ENCODE measurements at regions not wholly inside any gene's neighbourhood (a gene's known extent, or its start where the extent isn't known, plus 50 kb on each side); places are given as distances from the start of the nearest gene placed in this dataset.

DNA sequence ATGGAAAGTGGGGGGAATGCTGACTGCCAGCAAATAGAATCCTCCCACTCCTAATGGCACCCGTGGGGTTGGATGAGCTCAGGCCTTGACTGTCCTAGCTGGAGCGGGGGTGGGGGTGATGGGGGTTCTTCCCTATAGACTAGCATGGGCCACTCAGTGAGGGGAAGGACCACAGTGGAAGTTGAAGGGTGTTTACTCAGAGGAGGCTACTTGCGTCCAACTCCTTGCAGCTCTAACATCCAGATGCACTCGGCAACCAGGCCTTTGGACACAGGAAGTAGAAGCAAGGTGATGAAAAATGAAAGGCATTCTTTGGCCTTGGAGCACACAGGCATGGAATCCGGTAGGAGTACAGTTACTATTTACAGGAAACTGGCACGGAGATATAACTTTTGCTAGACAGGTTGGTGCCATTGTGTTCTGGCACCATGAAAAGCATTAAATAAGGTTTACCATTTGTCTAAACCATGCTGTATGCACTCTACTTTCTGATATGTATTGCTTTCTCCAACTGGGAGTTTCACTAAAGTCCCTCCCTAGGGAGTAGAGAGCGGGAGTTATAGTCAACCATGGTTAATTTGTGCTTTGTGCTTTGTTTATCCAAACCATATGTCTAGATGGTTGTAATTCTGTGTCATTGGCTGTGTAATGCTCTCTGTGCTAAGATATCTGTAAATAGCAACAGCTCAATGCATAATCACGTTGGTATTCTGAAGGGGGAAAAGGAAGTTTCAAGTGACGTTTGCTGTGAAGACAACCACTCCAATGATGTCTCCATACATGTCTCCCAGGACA lies 125.3 kb downstream of the TSHZ3 start:
- no peak for DNase-seq

DNA sequence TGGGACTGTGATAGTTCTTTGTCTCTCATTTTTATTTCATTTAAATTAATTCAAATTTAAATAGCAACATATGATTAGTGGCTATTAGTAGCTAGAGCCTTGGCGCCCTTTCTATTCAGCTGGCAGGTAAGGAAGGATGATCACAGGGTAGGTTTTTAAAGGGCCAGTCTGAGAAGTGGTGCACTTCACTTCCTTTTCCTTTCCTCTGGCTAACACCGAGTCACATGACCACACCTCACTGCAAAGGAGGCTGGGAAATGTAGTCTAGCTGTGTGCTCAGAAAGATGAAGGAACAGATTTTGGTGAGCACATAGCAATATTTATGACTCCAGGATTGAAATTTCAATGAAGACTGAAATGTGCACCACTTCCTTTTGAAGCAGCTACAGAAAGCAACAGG lies 128.7 kb downstream of the TSHZ3 start:
- DNase-seq, result no peak

DNA sequence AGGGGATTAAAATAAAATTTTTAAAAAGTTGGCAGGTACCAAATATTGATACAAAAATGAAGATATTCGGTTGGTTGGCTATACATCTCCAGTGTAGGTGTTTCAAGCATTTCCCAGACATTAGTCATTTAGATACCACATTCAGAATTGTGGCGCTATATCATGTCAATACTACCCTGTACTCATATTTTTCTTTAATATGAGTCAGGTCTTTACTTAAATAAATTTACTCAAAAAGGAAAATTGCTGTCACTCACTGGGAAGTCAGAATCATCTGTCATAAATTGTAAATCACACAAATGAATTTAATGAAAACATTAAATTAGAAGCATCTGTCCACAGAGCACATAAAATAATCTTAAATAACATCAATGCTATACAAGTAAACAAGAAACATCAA lies 134.2 kb downstream of the TSHZ3 start:
- no peak for DNase-seq

DNA sequence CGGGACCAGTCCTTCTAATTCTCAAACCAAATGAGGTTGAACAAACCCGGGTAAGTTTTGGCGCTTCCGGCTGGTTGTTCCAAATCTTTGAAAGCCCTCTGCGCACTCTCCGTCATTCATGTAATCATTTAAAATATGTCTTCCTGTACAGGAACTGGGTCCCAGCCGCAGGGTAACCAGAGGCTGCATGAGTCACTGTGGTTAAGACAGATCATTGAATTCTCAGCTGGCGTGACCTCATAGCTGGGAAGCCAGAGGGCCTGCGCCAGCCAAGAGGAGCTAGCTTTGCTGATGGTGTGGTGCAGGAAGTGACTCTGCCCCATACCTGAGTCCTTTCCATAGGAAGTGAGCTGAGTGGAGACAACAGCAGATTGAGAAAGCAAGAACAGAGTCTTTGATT lies 135.2 kb downstream of the TSHZ3 start:
- no peak for DNase-seq

DNA sequence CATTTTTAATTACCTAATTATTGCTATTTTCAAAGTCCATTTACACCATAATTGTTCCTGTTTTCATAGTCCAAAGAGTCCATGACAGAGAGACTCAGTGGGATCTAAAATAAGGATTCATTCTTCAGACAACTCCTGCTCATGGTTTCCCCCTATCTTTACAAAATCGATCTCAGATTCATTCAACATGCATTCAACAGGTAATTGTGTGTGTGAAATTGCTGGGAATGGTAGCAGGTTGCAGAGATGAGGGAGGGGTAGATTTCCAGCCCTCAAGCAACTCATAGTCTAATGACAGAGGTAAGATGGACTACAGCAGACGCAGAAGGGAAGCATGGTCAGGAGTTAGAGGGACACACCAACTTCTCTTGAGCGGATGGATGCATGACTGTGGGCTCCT lies 138.1 kb downstream of the TSHZ3 start:
- DNase-seq, result no peak

DNA sequence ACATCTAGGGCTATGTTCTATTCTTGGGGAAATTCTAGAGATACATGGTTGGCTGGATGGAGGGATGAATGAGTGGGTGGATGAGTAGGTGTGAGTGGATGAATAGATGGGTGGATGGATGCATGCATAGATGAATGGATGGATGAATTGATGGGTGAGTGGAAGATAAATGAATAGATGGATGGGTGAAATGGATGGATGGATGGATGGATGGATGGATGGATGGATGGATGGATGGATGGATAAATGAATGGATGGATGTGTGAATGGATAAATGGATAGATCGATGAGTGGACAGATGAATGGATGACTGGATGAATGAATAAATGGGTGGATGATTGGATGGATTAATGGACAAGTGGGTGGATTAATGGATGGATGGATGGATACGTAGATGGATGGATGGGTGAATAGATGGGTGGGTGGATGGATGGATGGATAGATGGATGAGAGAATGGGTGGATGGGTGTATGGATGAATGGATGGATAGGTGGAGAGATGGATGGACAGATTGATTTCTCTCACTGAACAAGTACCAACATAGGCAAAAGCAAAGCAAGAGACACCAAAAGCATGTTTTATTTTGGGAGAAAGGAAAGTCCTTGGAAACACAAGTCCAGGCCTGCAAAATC lies 143.2 kb downstream of the TSHZ3 start:
- no peak for DNase-seq

DNA sequence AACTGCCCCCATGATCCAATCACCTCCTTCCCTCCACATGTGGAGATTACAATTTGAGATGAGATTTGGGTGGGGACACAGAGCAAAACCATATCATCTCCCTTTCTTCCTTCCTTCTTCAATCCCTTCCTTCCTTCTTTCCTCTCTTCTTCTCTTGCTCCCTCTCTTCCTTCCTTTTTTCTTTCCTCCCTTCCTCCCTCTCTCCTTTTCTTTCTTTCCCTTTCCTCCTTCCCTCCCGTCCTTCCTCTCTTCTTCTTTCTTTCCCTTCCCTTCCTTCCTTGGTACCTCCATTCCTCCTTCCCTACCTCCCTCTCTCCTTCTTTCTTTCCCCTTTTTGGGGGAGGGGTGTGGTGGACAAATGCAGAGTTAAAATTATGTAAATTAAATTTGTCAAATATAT lies 145.1 kb downstream of the TSHZ3 start:
- no peak for DNase-seq

DNA sequence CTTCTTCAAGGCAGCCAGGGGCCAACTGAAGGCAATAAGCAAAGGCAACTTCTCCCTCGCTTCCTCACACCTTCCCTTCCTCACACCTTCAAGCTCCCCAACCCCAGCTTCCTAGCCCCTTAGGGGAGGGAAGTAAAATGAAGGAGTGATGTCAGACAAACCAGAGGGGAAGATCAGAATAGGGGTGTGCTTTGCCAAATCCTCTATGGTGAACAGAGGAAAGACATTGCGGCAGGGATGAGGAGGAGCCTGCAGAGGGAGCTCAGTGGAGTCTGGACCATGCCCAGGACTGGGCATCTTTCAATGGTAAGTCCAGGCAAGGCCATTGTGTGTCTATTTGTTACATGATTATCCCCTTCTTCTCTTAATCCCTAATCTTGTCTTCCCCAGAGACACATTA lies 164.0 kb downstream of the TSHZ3 start:
- no peak for DNase-seq

DNA sequence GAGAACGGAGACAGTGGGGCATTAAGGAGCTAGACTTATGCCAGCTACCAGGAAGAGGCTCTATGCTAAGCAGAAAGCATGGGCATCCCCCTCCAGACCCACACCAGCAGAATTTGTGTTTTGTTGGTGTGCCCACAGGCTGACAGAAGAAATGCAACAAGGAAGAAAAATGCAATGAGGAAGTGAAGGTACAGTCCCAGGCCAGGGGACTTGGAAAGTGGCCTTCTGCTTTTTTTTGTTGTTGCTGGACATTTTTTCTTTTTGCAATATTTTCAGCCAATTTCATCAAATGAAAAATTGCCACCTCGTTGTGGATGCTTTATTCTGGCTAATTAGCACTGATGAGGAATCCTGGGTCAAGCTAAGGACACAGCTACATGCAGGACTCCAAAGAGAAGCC lies 167.7 kb downstream of the TSHZ3 start:
- no peak for DNase-seq

DNA sequence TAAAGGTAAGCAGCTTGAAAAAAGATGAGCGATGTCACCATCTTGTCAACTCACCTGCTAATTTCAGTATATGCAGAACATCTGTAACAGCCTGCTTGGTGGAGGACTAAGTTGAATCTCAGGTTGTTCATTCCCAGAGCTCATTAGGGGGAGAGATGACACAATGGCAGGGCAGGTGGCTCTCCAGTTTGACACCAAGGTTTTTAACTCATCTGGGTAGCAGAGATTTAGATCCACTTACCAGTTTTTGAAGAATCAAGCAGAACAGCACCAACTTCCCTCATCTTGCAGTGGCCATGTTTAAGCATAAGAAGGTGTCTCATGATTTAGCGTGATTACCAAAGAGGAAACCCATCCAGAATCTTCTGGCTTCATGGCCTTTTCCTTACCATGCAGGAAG lies 168.3 kb downstream of the TSHZ3 start:
- DNase-seq, result no peak

DNA sequence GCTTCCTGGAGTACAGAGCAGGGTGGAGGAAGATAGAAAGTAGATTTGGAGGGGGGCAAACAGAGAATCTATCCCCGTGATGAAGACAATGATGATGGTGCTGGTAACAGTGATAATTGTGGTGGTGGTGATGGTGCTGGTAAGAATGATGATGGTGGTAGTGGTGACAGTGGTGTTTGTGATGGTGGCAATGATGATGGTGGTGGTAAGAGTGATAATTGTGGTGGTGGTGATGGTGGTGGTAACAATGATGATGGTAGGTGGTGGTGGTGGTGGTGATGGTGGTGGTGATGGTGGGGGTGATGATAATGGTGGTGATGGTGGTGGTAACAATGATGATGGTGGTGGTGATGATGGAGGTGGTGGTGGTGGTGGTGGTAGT lies 169.8 kb downstream of the TSHZ3 start:
- no peak for DNase-seq

DNA sequence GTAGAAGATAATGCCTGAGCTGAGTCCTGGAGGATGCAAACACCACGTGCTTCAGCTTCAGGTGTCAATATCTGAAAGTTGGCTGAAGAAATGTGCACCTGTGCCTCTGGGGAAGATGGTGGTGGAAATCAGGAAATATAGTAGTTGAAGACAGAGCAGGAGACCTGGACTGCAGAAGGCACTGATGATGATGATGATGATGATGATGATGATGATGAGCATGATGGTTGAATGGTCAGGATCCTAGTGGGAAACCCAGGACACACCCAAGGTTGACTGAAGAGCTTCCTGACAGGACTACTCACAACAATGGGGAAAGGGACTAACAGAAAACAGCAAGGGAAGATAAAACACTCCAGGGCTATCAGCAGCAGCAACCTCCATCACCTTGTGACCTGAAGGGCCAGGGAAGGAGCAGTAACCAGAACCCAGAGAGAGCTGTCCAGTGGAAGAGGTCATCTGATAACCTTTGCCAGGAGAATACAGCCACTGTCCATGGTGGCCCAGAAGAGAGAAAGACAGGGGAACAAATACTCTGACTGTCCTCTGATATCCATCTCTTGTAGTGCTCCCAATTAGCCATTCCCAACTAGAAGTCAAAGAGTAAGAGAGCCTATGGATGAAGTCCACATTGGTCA lies 170.3 kb downstream of the TSHZ3 start:
- DNase-seq, result no peak

DNA sequence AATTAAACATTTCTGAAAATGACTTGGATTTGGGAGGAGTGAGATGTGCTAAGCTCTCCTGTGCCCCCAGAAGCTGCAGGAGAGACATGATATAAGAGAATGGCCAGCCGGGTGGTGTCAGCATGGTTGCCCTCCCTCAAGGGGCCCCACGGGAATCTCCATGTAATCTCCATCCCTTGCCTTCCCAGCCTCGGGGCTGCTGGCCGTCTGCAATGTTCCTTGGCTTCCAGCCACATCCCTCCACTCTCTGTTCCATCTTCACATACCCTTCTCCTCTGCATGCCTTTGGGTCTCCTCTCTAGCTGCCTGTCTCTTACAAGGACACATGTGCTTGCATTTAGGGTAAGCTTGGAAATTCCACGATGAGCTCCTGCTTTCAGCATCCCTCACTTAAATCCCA lies 172.0 kb downstream of the TSHZ3 start:
- DNase-seq, result no peak

DNA sequence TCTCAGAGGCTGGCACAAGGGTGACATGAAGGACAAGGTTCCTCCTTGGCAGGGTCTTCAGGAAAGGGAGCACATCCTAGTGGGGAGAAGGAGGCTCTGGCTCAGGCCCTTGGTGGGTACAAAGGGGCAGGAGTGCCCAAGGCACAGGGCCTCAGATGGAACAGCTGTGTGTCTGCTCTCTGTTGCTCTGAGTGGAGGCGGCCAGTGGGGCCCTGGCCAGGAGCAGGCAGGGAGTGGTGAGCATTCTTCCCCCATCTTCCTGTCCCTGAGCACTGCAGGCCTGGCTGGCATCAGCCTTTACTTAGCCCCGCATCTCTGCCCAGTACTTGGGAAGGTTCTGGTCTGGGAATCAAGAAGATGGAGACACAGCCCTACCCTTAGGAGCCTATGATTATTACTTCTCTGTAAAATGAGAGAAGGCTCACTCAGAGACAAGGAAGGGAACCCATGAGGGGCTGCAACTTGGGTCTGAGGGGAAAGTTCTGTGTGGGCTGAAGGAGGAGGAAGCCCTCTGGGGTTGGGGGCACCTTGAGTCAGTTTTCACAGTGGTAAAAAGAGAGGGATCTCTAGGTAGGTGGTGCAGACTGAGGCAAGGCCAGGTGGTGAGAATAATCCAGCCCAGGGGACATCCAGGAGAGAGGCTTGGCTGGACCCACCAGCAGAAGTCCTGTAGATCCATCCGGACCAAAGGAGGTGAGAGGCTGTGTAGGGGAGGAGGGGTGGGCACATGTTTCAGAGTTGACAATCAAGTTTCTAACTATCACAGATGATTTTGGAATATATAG lies 173.5 kb downstream of the TSHZ3 start:
- DNase-seq, result no peak

DNA sequence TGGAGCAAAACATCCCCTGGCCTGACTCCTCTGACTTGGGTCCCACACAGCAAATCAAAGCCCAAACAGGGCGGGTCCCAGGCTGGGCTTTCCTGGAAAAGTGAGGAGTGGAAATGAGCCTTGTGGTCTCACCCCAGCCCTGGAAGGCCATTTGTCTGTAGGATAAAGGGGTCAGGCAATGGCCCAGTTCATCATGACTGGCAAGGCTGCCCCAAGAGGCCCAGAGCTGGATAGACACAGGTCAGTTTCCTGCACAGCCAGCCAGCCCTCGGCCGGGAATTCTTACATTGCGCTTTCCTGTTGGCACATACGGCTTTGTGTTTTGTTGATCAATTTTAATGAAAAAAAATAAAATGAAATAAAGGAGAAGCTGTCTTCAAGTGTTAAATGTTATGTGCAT lies 174.3 kb downstream of the TSHZ3 start:
- DNase-seq, result no peak

DNA sequence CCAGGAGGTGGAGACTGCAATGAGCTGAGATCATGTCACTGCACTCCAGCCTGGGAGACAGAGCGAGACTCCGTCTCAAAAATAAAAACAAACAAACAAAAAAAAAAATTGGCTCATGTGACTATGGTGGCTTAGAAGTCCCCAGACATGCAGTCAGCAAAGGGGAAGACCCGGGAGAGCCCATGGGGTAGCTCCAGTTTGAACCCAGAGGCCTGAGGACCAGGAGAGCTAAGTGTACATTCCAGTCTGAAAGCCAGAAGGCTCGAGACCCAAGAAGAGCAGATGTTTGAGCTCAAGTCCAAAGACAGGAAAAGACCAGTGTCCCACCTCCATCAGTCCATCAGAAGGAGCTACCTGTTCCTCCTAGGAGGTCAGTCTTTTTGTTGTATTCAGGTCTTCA lies 175.2 kb downstream of the TSHZ3 start:
- DNase-seq, result no peak

DNA sequence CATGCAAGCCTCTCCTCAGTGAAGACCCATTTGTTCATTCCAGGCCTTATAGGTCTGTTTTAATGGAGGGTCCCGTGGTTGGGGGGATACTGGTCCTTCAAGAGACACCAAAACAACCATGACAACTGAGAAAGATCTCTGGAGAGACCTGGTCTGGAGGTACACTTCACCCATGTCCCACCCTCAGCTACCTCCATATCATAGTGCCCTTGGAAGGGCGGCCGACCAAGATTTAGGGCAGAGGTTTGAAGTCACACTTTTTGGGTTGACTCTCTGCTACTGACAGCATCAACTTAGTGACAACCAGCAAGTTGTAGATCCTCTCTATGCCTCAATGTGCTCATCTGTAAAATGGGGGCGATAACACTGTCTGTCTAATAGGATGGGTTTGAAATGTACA lies 177.3 kb downstream of the TSHZ3 start:
- DNase-seq, result no peak

DNA sequence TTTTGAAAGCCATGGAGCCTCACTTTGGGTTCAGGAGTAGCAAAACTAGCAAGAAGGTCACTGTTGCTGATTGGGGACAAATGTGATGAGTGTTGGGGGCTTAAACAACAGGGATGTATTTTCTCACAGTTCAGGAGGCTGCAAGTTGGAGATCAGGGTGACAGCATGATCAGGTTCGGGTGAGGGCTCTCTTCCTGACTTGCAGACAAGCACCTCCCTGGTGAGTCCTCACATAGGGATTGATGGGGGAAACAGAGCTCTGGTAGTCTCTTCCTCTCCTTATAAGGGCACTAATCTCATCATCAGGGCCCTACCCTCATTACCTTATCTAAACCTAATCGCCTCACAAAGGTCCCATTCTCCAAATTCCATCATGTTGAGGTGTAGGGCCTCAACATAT lies 179.2 kb downstream of the TSHZ3 start:
- no peak for DNase-seq

DNA sequence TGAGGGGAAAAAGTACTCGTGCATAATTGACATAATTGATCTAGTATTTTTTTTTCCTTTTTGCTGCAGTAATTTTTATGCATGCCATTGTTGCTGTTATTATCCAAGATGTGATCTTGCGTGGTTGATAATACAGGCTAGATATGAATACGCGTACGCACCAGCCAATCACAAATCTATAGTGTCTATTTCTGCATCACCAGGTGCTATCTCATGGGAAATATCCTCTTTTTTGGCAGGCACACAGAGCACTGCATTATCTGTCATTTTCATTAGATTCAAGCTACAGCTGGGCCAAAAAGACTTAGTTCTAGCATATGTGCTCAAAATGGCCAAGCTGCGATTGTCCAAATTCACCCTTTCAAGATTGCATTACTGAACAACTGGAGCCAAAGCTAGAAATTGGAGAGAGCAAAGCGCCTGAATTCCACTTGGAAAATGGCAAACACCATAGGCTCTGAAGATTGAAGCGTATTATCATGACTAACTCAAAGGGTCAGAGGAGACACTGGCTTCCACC lies 181.1 kb downstream of the TSHZ3 start:
- no peak for DNase-seq

DNA sequence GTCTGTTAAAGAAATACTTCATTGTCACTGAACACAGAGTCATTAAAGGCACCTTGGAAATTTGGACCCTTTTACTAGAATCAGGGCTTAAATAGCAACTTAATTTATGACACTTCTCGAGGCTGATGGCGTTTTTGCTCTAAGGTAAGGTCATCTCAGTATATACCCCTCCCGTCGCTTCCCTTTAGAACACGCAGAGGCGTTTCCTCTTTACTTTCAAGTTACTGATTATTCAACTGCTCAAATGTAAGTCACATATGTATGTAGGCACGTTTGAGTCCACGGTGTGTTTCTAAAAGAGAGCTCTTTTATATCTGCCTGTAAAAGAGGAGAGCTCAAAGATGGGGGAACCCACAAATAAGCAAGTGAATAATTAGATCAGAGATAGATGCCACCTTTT lies 181.5 kb downstream of the TSHZ3 start:
- no peak for DNase-seq

DNA sequence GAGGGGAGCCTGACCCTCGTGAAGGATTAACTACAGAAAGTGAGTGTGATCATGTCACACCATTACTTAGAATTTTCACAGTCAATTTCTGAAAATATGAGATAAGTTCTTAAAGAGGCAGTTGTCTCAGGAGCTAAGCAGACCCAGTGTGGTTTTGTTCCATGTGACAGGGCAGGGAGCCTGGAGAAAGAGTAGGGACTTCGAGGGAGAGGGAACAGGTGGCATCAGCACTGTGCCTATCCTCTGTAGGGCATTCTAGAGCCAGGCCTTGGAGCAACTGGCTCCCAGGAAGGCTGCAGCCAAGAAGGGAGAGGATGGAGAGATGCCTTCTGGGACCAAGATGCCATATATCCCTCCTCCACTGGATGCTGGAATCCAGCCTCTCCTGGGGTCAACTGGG lies 183.0 kb downstream of the TSHZ3 start:
- DNase-seq, result no peak

DNA sequence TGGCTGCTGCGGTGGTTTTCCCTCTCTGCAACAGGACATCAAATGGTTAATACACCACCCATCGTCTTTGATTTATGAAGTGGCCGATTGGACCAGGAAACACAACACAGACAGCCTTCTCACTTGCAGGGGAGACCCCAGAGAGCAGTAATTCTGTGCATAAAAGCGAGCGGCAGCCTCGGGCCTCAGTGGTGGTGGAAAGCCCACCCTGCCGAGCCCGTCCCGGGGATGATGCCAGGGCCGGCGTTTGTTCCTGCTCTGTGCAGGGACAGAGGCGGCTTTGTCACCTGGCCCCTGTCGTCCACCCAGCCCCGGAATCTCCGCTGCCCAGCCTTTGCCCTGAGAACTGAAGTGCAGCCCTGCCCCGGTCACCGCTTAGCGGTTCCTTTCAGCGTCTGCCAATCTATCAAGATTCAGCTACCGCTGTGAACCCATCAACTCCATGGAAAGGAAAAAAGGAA lies 184.4 kb downstream of the TSHZ3 start:
- DNase-seq, result no peak

DNA sequence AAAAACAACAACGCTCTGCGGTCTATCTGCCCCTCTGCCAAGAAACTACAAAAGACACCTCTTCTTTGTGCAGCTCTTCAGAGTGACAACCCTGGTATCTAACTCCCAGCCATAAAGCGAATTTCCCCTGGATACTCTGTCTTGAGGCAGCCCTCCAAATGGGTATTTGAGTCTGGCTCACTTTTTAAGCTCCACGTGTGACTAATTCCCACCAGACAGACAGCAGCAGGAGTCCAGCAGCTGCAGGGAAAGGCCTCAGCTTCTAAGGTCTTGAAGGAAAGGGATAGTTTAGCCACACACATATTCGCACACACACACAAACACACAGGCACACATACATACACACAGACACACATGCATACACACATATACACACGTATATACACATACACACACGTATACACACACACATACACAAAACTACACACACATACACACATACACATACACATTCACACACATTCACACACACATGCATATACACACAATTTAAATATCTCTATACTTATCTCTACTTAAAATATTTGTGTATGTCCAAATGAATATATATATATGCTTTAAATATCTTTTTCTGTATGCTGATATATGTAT lies 188.8 kb downstream of the TSHZ3 start:
- DNase-seq, result no peak
